H4 (cell line): ENCODE measurements at regions not wholly inside any gene's neighbourhood (a gene's known extent, or its start where the extent isn't known, plus 50 kb on each side); places are given as distances from the start of the nearest gene placed in this dataset.

Experiments
- DNase-seq: peaks from one replicate; pipeline ENCODE4 v3.0.0-alpha.2; 2015; ENCODE audit warnings: low spot score

GRCh38 chr2:114134146-114134545 is 244.3 kb downstream of the ACTR3 start:
- no peak for DNase-seq

DNA sequence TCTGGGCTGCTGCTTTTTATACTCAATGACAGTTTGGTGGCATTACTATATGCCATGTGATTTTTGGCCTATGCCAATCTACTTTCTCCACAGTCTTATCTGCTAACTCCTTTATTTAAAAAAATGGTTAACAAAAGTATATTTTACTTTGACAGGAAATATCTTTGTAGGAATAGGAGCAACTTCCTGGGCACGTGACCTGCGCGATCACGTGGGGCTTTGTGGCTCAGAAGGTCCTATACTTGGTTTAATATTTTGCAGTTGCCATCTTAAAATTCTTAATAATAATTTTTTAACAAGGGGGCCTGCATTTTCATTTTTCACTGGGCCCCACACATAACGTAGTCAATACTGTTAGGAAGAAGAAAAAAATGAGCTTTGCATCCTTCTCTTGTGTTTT is 249.7 kb downstream of the ACTR3 start:
- no peak for DNase-seq

DNA sequence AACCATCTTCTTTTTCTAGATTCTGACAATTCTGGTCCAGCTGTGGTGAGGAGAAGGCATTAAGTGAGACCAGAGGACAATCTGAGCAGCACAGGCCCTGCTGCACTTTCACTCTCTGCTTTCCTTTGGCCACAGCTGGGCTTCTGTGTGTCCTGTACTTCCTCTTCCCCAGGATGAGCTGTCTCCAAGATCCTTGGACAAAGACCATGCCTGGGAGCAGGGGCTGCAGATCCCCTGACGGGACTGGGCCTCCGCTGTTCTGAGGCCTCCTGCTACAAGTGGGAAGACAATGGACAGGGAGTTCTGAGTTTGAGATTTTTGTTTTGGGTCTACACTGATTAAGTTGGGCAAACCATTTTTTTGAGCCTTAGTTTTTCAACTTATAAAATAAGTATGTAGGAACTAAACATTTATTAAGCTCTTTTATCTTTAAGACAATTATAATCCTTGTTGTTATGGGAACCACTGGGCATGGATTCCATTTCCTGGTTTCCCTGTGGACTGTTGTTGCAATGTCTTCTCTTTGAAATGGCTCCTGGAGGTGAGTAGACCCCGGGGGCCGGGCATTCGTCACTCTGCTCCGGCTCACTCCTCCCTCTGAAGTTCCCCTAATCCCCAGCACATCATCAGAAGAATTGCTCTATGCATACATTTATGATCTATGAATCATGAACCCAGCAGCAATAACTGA is 266.6 kb downstream of the ACTR3 start:
- no peak for DNase-seq

DNA sequence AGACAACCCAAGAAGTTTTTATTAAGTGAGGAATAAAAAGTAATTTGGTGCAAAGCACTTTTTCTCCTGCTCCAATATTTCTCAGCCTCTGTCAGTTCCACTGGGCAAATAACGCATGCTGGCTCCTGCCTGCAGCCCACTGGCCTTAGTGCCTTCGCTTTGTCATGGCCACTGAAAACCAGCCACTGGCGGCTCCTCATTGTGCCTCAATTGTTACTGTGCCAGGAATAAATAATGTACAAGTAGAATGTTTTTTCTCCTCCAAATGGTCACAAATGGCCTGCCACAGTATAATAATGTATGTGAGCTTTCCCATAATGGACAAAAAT is 267.1 kb downstream of the ACTR3 start:
- no peak for DNase-seq

GRCh38 chr2:114160263-114160981 is 270.5 kb downstream of the ACTR3 start:
- no peak for DNase-seq

DNA sequence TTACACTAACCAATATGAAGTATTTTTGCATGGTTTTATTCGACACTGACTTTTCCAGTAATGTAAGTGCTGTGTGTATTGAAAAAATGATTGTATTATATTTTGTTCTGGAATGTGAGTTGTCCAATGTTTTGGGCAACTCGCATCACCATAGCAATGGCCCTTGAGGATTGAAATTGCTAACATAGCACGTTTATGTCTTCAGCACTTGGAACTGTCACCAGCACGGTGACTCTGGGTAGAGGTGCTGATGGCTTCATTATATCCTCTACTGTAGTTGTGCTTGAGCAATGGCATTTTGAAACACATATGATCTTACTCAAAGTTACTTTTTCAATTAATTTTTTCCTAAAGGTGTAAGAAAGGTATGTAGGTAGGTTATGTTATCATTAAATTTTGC is 271.5 kb downstream of the ACTR3 start:
- no peak for DNase-seq

- no peak for DNase-seq
Observed at GRCh38 chr2:114167799-114168198, 274.6 kb upstream of the DPP10 start.

- DNase-seq: no peak
Observed at GRCh38 chr2:114170070-114170469, 272.4 kb upstream of the DPP10 start.

DNA sequence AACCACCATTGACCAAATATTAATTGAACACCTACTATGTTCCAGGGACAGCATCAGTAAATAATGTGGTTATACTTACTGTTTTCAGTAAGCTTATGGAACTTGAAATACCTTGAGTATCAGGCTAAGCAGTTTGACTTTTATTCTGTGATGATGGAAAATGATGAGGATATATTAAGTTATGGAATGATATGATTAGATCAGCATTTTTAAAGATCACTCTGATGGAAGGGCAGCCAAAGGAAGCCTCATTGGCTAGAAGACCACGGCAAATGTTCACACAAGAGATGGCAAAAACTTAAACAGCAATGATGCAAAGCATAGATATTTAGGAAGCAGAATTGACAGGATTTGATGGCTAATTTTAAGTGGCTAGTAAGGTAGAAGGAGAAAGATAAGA is 266.9 kb upstream of the DPP10 start:
- no peak for DNase-seq

DNA sequence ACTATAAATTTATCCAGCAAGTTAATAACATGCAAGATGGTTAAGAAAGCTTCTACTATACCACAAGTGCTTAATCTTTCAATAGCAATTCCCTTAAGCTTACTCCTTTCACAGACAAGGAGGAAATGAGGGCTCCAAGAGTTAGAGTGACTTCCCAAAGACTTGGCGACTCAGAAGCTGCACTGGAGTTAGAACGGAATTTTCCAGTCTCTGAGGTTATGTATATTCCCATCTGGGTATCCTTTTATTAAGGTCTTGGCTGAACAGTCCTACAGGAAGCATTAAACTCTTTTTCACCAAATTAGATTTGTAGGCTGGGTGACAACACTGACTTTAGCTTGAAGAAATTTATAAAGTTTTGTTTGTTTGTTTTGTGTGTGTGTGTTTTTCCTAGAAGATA is 256.9 kb upstream of the DPP10 start:
- no peak for DNase-seq

- DNase-seq: no peak
Observed at GRCh38 chr2:114192362-114192761, 250.1 kb upstream of the DPP10 start.

DNA sequence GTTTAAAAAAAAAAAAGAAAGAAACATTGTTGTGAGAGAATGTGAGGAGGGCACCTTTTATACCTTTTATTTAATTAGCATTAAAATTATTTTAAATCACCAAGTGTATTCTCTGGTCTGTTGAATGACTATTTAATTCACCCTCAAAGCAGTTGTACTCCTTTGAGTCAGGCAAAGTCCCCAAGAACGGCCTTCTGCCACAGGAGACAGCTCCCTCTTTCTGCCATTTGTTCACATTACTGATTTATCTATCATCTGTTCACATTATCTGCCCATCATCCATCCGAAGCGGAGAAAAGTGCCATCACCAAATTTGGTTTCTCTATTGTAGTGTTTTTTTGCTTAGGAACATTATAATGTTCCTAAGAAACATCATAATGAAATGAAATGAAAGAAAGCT is 240.7 kb upstream of the DPP10 start:
- DNase-seq: no peak

GRCh38 chr2:114203679-114204078 is 238.8 kb upstream of the DPP10 start:
- no peak for DNase-seq

DNA sequence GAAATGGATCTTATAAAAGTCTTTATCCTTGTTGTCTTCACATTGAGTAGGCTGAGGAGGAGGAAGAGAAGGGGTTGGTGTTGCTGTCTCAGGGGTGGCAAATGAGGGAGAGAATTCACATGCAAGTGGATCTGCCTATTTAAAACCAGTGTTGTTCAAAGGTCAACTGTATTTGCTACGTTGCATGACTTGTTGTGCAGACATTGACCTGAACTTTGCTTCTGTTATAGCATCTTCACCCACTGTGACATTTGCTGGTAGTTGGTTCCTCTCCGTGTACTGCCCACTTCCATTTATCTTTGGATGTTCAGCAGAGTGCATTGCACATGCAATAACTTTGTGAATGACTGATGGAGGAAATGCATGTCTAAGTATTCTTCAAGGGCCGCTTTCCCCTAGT is 228.6 kb upstream of the DPP10 start:
- no peak for DNase-seq

- DNase-seq: no peak
Observed at GRCh38 chr2:114218383-114218782, 224.1 kb upstream of the DPP10 start.

DNA sequence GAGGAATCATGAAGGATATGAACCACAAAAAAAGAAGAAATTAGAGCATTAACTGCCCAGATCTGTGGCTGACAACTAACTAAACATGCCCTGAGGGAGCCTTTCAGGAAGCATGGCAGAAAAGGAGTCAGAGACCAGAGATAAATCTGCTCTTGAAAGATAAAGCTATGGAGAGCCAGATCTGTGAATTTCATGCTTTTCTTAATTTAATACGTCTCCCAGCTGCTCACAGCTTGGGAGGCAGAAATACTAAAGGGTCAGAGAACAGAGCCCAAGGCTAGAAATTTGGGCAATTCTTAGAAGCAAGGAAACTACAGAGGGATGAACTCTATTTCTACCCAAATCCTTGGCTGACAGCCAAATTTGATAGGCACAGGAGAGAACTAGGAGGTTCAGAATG is 223.0 kb upstream of the DPP10 start:
- DNase-seq: no peak

DNA sequence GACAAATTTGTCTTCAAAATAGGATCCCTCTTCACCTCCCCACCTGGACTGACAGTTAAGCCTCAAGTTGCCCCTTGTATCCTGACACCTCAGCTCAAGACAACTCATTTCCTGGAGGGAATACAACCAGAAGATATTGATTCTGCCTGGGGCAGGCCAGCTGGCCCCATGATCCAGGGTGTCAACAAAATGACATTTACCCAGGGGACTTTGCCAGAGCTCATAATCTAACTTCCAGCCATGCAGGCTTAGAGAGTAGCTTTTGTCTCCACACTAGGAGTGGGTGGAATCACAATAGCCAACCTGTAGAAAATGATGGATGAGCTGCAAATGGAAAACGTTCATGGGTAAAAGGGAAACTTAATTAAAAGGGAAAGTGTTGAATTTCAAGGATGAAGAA is 220.1 kb upstream of the DPP10 start:
- no peak for DNase-seq

DNA sequence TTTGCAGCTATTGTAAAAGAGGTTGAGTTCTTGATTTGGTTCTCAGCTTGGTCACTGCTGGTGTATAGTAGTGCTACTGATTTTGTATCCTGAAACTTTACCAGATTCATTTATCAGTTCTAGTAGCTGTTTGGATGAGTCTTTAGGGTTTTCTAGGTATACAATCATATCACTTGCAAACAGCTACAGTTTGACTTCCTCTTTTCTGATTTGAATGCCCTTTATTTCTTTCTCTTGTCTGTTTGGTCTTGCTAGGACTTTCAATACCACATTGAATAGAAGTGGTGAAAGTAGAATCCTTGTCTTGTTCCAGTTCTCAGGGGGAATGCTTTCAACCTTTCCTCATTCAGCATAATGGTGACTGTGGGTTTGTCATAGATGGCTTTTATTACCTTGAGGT is 210.5 kb upstream of the DPP10 start:
- no peak for DNase-seq

GRCh38 chr2:114237331-114237730 is 205.1 kb upstream of the DPP10 start:
- DNase-seq: no peak

- DNase-seq: no peak
Observed at GRCh38 chr2:114238910-114239559, 203.4 kb upstream of the DPP10 start.

DNA sequence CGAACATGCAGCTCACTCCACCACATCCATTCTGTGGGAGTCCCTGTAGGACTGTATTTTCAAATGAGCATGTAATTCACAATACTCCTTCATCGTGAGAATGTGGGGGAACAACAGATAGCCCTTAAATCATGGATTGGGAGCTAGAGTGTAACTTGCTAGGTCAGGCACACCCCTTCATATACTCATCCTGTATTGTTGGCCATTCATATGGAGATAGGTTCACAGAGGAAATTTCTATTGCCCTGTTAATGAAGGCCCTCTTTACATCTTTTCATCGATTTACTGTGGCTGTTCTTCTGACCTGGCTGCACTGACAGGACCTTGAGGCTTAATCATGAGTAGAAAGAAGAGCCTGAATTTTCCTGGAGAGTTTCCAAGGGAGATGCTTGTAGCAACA is 193.8 kb upstream of the DPP10 start:
- no peak for DNase-seq

DNA sequence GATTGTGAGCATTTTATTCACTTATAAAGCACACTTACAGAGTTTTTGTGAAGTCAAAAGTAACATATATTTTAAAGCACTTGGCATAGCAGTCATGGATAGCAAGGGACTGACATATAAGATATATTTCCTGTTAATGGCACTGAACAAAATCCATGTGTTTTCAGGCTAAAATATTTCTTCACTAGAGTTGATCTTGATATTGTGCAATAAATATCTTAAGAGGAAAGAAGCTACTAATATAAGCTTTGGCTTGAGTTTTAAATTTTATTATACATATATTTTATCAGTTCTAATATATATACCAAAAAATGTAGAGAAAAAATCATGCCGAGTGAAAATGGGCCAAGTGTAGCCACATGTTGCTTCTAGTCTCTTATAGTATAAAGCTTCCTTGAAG is 189.7 kb upstream of the DPP10 start:
- no peak for DNase-seq

- no peak for DNase-seq
Observed at GRCh38 chr2:114254875-114255274, 187.6 kb upstream of the DPP10 start.
